Upper lobe of left lung (tissue), 4 donors: ENCODE measurements at regions not wholly inside any gene's neighbourhood (a gene's known extent, or its start where the extent isn't known, plus 50 kb on each side); places are given as distances from the start of the nearest gene placed in this dataset.

Experiments
- CTCF ChIP-seq, 6 experiments: fragments of 450-650 bp in 4 of 6; fragments of 200-600 bp in 2 of 6; sonication (generic) in 2 of 6; IDR thresholded peaks; one replicate each; pipeline ENCODE4 v1.5.1; 2016 to 2019; ENCODE audit warnings: antibody characterized with exemption in 6 of 6
- EP300 ChIP-seq, 4 donors: sonication (generic); formaldehyde crosslinking; IDR thresholded peaks; one replicate each; pipeline ENCODE4 v1.5.1; 2017; ENCODE audit warnings: antibody characterized with exemption in 4 of 4, control low read depth in 2 of 4
- POLR2A ChIP-seq, 4 donors: fragments of 450-650 bp; IDR thresholded peaks; one replicate each; pipeline ENCODE4 v1.5.1; 2016 to 2017; ENCODE audit warnings: antibody characterized with exemption in 4 of 4, mild to moderate bottlenecking in 2 of 4
- POLR2AphosphoS5 ChIP-seq, 2 donors: sonication (generic); formaldehyde crosslinking; IDR thresholded peaks; one replicate each; pipeline ENCODE4 v1.5.1; 2017; ENCODE audit warnings: antibody characterized with exemption in 2 of 2

- TF ChIP-seq CTCF (IDR thresholded peaks at IDR 0.05) (no peak), POLR2A (IDR thresholded peaks at IDR 0.05) (no peak), POLR2AphosphoS5 (IDR thresholded peaks at IDR 0.05) (no peak), EP300 (IDR thresholded peaks at IDR 0.05) (no peak)
These were observed 314.1 kb downstream of the LIG4 start for GRCh38 chr13:107901230-107901629.
